ENCODE measurements at regions not wholly inside any gene's neighbourhood (a gene's known extent, or its start where the extent isn't known, plus 50 kb on each side); places are given as distances from the start of the nearest gene placed in this dataset.
"Not testable (repeated sequence)": the region's sequence is repeated elsewhere in the genome, so short reads cannot be mapped to it uniquely, and the experiment has no call there.

GRCh38 chr20:52004715-52005114, 186.9 kb downstream of the ZFP64 start:
- H3K4me3 Mint-ChIP-seq = no peak overlapping the region
- no peaks in the 10 kb centered on the region for H3K4me1 Mint-ChIP-seq
- H3K36me3 Mint-ChIP-seq = no peaks in the 10 kb centered on the region
- no peak overlapping the region for H3K27ac Mint-ChIP-seq
- H3K9me3 Mint-ChIP-seq = peaks cover 0 to 3% (median 2%) of the 10 kb centered on the region in 3 donors
- H3K27me3 Mint-ChIP-seq = peaks cover 4% of the 10 kb centered on the region

- H3K4me3 Mint-ChIP-seq = no peak overlapping the region
- no peaks in the 10 kb centered on the region for H3K36me3 Mint-ChIP-seq
- H3K4me1 Mint-ChIP-seq = no peaks in the 10 kb centered on the region
- H3K9me3 Mint-ChIP-seq = peaks cover 0 to 3% (median 0%) of the 10 kb centered on the region in 3 donors
- peaks cover 4% of the 10 kb centered on the region for H3K27me3 Mint-ChIP-seq
- H3K27ac Mint-ChIP-seq = no peak overlapping the region
Observed at GRCh38 chr20:52004018-52004417, 187.6 kb downstream of the ZFP64 start.

GRCh38 chr20:52003415-52003814, 188.2 kb downstream of the ZFP64 start:
- H3K4me1 Mint-ChIP-seq = no peaks in the 10 kb centered on the region
- H3K27me3 Mint-ChIP-seq = peaks cover 4% of the 10 kb centered on the region
- H3K4me3 Mint-ChIP-seq = no peak overlapping the region
- H3K36me3 Mint-ChIP-seq = no peaks in the 10 kb centered on the region
- peaks cover 0 to under 1% (median 0%) of the 10 kb centered on the region in 3 donors for H3K9me3 Mint-ChIP-seq
- H3K27ac Mint-ChIP-seq = no peak overlapping the region

GRCh38 chr20:52001999-52002666, 189.4 kb downstream of the ZFP64 start:
- Mint-ChIP-seq H3K4me3 (no peak overlapping the region), H3K4me1 (no peaks in the 10 kb centered on the region), H3K9me3 (no peaks in the 10 kb centered on the region), H3K27ac (no peak overlapping the region), H3K27me3 (peaks cover 4% of the 10 kb centered on the region), H3K36me3 (no peaks in the 10 kb centered on the region)

- not testable (repeated sequence) for H3K27me3 Mint-ChIP-seq, H3K27ac Mint-ChIP-seq, H3K4me1 Mint-ChIP-seq, H3K4me3 Mint-ChIP-seq, H3K9me3 Mint-ChIP-seq, H3K36me3 Mint-ChIP-seq
Observed at GRCh38 chr20:51997281-51997936, 194.2 kb downstream of the ZFP64 start.

GRCh38 chr20:51995551-51995951, 193.2 kb upstream of the SALL4 start:
- Mint-ChIP-seq H3K9me3 (no peaks in the 10 kb centered on the region), H3K4me1 (no peaks in the 10 kb centered on the region), H3K36me3 (no peaks in the 10 kb centered on the region), H3K4me3 (no peak overlapping the region), H3K27ac (no peak overlapping the region), H3K27me3 (no peaks in the 10 kb centered on the region)

GRCh38 chr20:51994751-51995417, 192.6 kb upstream of the SALL4 start:
- H3K9me3 Mint-ChIP-seq = no peaks in the 10 kb centered on the region
- H3K36me3 Mint-ChIP-seq = no peaks in the 10 kb centered on the region
- H3K4me1 Mint-ChIP-seq = no peaks in the 10 kb centered on the region
- no peak overlapping the region for H3K27ac Mint-ChIP-seq
- no peak overlapping the region for H3K4me3 Mint-ChIP-seq
- no peaks in the 10 kb centered on the region for H3K27me3 Mint-ChIP-seq

- Mint-ChIP-seq H3K27ac (no peak overlapping the region), H3K9me3 (no peaks in the 10 kb centered on the region), H3K4me3 (no peak overlapping the region), H3K4me1 (no peaks in the 10 kb centered on the region), H3K36me3 (no peaks in the 10 kb centered on the region), H3K27me3 (no peaks in the 10 kb centered on the region)
Observed at GRCh38 chr20:51987812-51988211, 185.5 kb upstream of the SALL4 start.

- Mint-ChIP-seq H3K4me3 (no peak overlapping the region), H3K27me3 (no peaks in the 10 kb centered on the region), H3K4me1 (no peaks in the 10 kb centered on the region), H3K27ac (no peak overlapping the region), H3K36me3 (no peaks in the 10 kb centered on the region), H3K9me3 (no peaks in the 10 kb centered on the region)
Observed at GRCh38 chr20:51985013-51985415, 182.7 kb upstream of the SALL4 start.

GRCh38 chr20:51980277-51980676, 178.0 kb upstream of the SALL4 start:
- Mint-ChIP-seq H3K9me3 (peaks cover 2 to 10% (median 10%) of the 10 kb centered on the region in 3 donors), H3K4me1 (peaks cover 0 to 2% (median 0%) of the 10 kb centered on the region in 3 donors), H3K27me3 (no peaks in the 10 kb centered on the region), H3K4me3 (no peak overlapping the region), H3K36me3 (no peaks in the 10 kb centered on the region), H3K27ac (no peak overlapping the region)

- Mint-ChIP-seq H3K4me3 (peak overlapping the region in 2 of 4 donors; percentile 5 to 37), H3K27ac (peak overlapping the region in 1 of 3 donors; percentile 13)
Observed at GRCh38 chr20:51979226-51979625, 176.9 kb upstream of the SALL4 start.

GRCh38 chr20:51978070-51978501, 175.8 kb upstream of the SALL4 start:
- Mint-ChIP-seq H3K27me3 (no peaks in the 10 kb centered on the region), H3K27ac (no peak overlapping the region), H3K4me3 (no peak overlapping the region), H3K9me3 (peaks cover 2 to 10% (median 10%) of the 10 kb centered on the region in 3 donors), H3K36me3 (no peaks in the 10 kb centered on the region), H3K4me1 (peaks cover 0 to 2% (median 0%) of the 10 kb centered on the region in 3 donors)

More at GRCh38 chr20:51979226-51979625, 176.9 kb upstream of the SALL4 start:
- H3K27me3 Mint-ChIP-seq = no peaks in the 10 kb centered on the region
- no peaks in the 10 kb centered on the region for H3K36me3 Mint-ChIP-seq
- H3K9me3 Mint-ChIP-seq = peaks cover 2 to 10% (median 10%) of the 10 kb centered on the region in 3 donors
- peaks cover 0 to 2% (median 0%) of the 10 kb centered on the region in 3 donors for H3K4me1 Mint-ChIP-seq

GRCh38 chr20:51972056-51972455, 169.7 kb upstream of the SALL4 start:
- Mint-ChIP-seq H3K4me1 (peaks cover 0 to 2% (median 0%) of the 10 kb centered on the region in 3 donors), H3K27ac (peak overlapping the region in 1 of 3 donors; percentile 24), H3K36me3 (no peaks in the 10 kb centered on the region), H3K4me3 (no peak overlapping the region), H3K27me3 (no peaks in the 10 kb centered on the region), H3K9me3 (peaks cover 0 to 5% (median 5%) of the 10 kb centered on the region in 3 donors)

- Mint-ChIP-seq H3K36me3 (no peaks in the 10 kb centered on the region), H3K27ac (no peak overlapping the region), H3K4me1 (no peaks in the 10 kb centered on the region), H3K9me3 (no peaks in the 10 kb centered on the region), H3K27me3 (no peaks in the 10 kb centered on the region), H3K4me3 (no peak overlapping the region)
Observed at GRCh38 chr20:51970858-51971257, 168.5 kb upstream of the SALL4 start.

- no peaks in the 10 kb centered on the region for H3K27me3 Mint-ChIP-seq
- no peaks in the 10 kb centered on the region for H3K9me3 Mint-ChIP-seq
- no peaks in the 10 kb centered on the region for H3K36me3 Mint-ChIP-seq
- no peak overlapping the region for H3K4me3 Mint-ChIP-seq
- no peaks in the 10 kb centered on the region for H3K4me1 Mint-ChIP-seq
- H3K27ac Mint-ChIP-seq = no peak overlapping the region
Observed at GRCh38 chr20:51969191-51969590, 166.9 kb upstream of the SALL4 start.

All from IgD-negative memory B cell (primary cell).